ENCODE measurements at regions not wholly inside any gene's neighbourhood (a gene's known extent, or its start where the extent isn't known, plus 50 kb on each side); places are given as distances from the start of the nearest gene placed in this dataset.

- no peak overlapping the region for H3K4me2 ChIP-seq (ENCODE audit: insufficient read depth, low read length)
- in situ Hi-C loops (cut with MboI), result no loop called here
- no peaks in the 10 kb centered on the region for H3K9me1 ChIP-seq (ENCODE audit: control insufficient read depth, insufficient read depth, low read length)
- no peak overlapping the region for H3K27ac ChIP-seq (ENCODE audit: extremely low read depth, low read depth, low read length)
- no peak for DNase-seq (ENCODE audit: extremely low read depth in 1 of 4, low spot score in 3 of 4)
- no TSS peak for BruUV-seq (replicated peaks)
- no peaks in the 10 kb centered on the region for H3K79me2 ChIP-seq (ENCODE audit: control insufficient read depth, insufficient read depth, low read length)
- H3K9ac ChIP-seq (ENCODE audit: insufficient read depth in 1 of 2, low read depth in 2 of 2, low read length in 2 of 2), result no peak overlapping the region
- no peak overlapping the region for H3K4me3 ChIP-seq
- CTCF ChIA-PET (ENCODE audit: low intra/inter-chr PET ratio), result no interaction called here
- POLR2A ChIA-PET, result no interaction called here
- TF ChIP-seq HDAC8 (tag; IDR thresholded peaks at IDR 0.05), result no peak
- no peak overlapping the region for H2AFZ ChIP-seq (ENCODE audit: low read depth, low read length)
- intact Hi-C loops (cut with micrococcal nuclease), result no loop called here
- no peaks in the 10 kb centered on the region for H3K27me3 ChIP-seq (ENCODE audit: control insufficient read depth in 2 of 2, insufficient read depth in 2 of 2, low read length in 2 of 2)
- 0 out of 2 replicates have a peak, but pooled peaks cover 1% of the 10 kb centered on the region for H3K9me3 ChIP-seq (replicated peaks; ENCODE audit: control insufficient read depth, insufficient read depth, low read depth, low read length)
- WGBS (ENCODE audit: insufficient coverage, low coverage, missing lambda C conversion rate), result 7% methylated on average over 1 of the region's 1 CpG
- no peak for FAIRE-seq
- H4K20me1 ChIP-seq (replicated peaks; ENCODE audit: control insufficient read depth, insufficient read depth, low read length), result no peaks in the 10 kb centered on the region
- H3K4me1 ChIP-seq (replicated peaks in 1 of 2; ENCODE audit: control insufficient read depth in 2 of 2, insufficient read depth in 2 of 2, low read length in 2 of 2), result no peaks in the 10 kb centered on the region
- H3K36me3 ChIP-seq (ENCODE audit: control insufficient read depth, insufficient read depth, low read length), result no peaks in the 10 kb centered on the region
- no peak for ATAC-seq
These were observed 1003.2 kb downstream of the C4orf33 start for GRCh38 chr4:130099105-130099504.

DNA sequence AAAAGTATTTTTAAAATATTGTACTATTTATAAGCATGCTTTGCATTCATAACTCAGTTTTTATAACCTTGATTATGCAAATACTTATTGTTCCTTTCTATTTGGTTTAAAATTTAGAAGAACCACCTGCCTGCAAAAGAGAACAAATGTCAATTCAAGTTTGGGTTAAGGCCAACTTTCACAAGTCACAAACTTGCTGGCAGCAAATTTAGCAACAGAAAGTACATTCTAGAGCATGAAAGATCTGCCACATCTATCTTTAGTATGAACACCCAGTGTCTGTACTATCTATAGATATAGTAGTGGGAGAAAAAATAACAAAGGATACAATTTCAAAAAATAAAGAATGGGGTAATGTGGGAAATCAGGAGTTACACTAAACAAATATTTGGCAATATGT lies 1014.2 kb downstream of the C4orf33 start:
- in situ Hi-C loops (cut with MboI), result no loop called here

More for the DNA sequence above, 1014.2 kb downstream of the C4orf33 start:
- no peak for ATAC-seq
- Histone ChIP-seq H3K9ac (ENCODE audit: insufficient read depth in 1 of 2, low read depth in 2 of 2, low read length in 2 of 2) (no peak overlapping the region), H2AFZ (ENCODE audit: low read depth, low read length) (no peak overlapping the region), H3K36me3 (ENCODE audit: control insufficient read depth, insufficient read depth, low read length) (no peaks in the 10 kb centered on the region), H3K4me2 (ENCODE audit: insufficient read depth, low read length) (no peak overlapping the region), H3K79me2 (ENCODE audit: control insufficient read depth, insufficient read depth, low read length) (no peaks in the 10 kb centered on the region), H3K27ac (ENCODE audit: extremely low read depth, low read depth, low read length) (no peak overlapping the region), H3K27me3 (ENCODE audit: control insufficient read depth in 2 of 2, insufficient read depth in 2 of 2, low read length in 2 of 2) (no peaks in the 10 kb centered on the region), H4K20me1 (replicated peaks; ENCODE audit: control insufficient read depth, insufficient read depth, low read length) (no peaks in the 10 kb centered on the region), H3K4me3 (no peak overlapping the region), H3K9me1 (ENCODE audit: control insufficient read depth, insufficient read depth, low read length) (no peaks in the 10 kb centered on the region), H3K9me3 (replicated peaks; ENCODE audit: control insufficient read depth, insufficient read depth, low read depth, low read length) (no peaks in the 10 kb centered on the region), H3K4me1 (replicated peaks in 1 of 2; ENCODE audit: control insufficient read depth in 2 of 2, insufficient read depth in 2 of 2, low read length in 2 of 2) (no peaks in the 10 kb centered on the region)
- FAIRE-seq, result no peak
- no TSS peak for BruUV-seq (replicated peaks)
- no peak for DNase-seq (ENCODE audit: extremely low read depth in 1 of 4, low spot score in 3 of 4)
- TF ChIP-seq HNRNPL (IDR thresholded peaks at IDR 0.05; ENCODE audit: low read depth, low read length) (no peak), IRF2 (CRISPR knock-in tag; IDR thresholded peaks at IDR 0.05) (no peak), PHTF2 (CRISPR knock-in tag; IDR thresholded peaks at IDR 0.05) (no peak), HDAC8 (tag; IDR thresholded peaks at IDR 0.05) (no peak)
- TF ChIP-seq, protein P1, sequence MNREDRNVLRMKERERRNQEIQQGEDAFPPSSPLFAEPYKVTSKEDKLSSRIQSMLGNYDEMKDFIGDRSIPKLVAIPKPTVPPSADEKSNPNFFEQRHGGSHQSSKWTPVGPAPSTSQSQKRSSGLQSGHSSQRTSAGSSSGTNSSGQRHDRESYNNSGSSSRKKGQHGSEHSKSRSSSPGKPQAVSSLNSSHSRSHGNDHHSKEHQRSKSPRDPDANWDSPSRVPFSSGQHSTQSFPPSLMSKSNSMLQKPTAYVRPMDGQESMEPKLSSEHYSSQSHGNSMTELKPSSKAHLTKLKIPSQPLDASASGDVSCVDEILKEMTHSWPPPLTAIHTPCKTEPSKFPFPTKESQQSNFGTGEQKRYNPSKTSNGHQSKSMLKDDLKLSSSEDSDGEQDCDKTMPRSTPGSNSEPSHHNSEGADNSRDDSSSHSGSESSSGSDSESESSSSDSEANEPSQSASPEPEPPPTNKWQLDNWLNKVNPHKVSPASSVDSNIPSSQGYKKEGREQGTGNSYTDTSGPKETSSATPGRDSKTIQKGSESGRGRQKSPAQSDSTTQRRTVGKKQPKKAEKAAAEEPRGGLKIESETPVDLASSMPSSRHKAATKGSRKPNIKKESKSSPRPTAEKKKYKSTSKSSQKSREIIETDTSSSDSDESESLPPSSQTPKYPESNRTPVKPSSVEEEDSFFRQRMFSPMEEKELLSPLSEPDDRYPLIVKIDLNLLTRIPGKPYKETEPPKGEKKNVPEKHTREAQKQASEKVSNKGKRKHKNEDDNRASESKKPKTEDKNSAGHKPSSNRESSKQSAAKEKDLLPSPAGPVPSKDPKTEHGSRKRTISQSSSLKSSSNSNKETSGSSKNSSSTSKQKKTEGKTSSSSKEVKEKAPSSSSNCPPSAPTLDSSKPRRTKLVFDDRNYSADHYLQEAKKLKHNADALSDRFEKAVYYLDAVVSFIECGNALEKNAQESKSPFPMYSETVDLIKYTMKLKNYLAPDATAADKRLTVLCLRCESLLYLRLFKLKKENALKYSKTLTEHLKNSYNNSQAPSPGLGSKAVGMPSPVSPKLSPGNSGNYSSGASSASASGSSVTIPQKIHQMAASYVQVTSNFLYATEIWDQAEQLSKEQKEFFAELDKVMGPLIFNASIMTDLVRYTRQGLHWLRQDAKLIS (CRISPR knock-in tag; IDR thresholded peaks at IDR 0.05), result no peak
- ChIA-PET POLR2A (no interaction called here), CTCF (ENCODE audit: low intra/inter-chr PET ratio) (no interaction called here)
- intact Hi-C loops (cut with micrococcal nuclease), result no loop called here
